Peyer's patch (tissue), 4 donors: ENCODE measurements at regions not wholly inside any gene's neighbourhood (a gene's known extent, or its start where the extent isn't known, plus 50 kb on each side); places are given as distances from the start of the nearest gene placed in this dataset.

Source experiments
- POLR2A ChIP-seq, 2 donors: fragments of 450-650 bp; IDR thresholded peaks; one replicate each; pipeline ENCODE4 v1.5.1; 2017; ENCODE audit warnings: antibody characterized with exemption in 2 of 2, mild to moderate bottlenecking in 2 of 2, moderate library complexity in 2 of 2
- TF ChIP-seq, protein P1 (sequence below), 6 experiments: fragments of 450-650 bp in 4 of 6; fragments of 200-600 bp in 2 of 6; sonication (generic) in 1 of 6; IDR thresholded peaks; one replicate each; pipeline ENCODE4 v1.5.1; 2017 to 2019; ENCODE audit warnings: antibody characterized with exemption in 6 of 6, mild to moderate bottlenecking in 3 of 6, moderate library complexity in 1 of 6

DNA sequence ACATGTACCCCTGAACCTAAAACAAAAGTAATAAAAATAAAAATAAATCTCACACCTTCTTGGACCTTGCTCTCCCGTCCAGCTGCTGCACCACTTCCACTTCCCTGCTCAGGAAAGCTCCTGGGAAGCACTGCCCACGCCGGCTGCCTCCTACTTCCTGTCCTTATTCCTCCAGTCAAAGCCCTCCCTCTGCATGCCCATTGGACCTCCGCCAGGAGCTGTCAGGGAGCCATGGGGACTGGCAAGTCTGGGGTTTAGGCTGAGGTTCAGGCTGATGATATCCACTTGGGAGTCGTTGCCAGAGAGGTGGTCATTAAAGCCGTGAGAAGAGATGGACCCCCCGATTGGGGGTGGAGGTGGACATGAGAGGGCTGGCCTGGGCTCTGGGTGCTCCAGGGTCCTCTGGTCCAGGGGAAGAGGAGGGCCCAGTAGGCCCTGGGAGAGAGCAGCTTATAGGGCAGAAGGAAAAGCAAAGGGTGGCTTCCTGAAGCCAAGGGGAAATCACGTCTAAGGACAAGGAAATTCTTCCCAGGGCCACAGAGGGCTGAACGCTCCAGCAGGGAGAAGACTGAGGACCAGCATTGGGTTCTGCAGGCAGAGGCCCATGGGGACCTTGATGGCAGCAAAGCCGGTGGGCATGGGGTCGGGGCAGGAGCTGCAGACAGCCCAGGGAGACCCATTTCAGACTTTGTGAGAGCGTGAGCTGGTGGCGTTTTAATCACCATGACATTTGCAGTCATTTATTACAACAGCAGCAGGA, 78.7 kb downstream of the FZD10 start:
- TF ChIP-seq, protein P1, sequence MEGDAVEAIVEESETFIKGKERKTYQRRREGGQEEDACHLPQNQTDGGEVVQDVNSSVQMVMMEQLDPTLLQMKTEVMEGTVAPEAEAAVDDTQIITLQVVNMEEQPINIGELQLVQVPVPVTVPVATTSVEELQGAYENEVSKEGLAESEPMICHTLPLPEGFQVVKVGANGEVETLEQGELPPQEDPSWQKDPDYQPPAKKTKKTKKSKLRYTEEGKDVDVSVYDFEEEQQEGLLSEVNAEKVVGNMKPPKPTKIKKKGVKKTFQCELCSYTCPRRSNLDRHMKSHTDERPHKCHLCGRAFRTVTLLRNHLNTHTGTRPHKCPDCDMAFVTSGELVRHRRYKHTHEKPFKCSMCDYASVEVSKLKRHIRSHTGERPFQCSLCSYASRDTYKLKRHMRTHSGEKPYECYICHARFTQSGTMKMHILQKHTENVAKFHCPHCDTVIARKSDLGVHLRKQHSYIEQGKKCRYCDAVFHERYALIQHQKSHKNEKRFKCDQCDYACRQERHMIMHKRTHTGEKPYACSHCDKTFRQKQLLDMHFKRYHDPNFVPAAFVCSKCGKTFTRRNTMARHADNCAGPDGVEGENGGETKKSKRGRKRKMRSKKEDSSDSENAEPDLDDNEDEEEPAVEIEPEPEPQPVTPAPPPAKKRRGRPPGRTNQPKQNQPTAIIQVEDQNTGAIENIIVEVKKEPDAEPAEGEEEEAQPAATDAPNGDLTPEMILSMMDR (IDR thresholded peaks at IDR 0.05), result no peak
- no peak for TF ChIP-seq POLR2A (IDR thresholded peaks at IDR 0.05)
